ENCODE measurements at regions not wholly inside any gene's neighbourhood (a gene's known extent, or its start where the extent isn't known, plus 50 kb on each side); places are given as distances from the start of the nearest gene placed in this dataset.

GRCh38 chr2:56613254-56613653, 429.5 kb downstream of the CCDC85A start:
- no peak overlapping the region for H3K27ac ChIP-seq
- no peak overlapping the region for H3K4me3 ChIP-seq
- no peak for TF ChIP-seq CTCF (IDR thresholded peaks at IDR 0.05; ENCODE audit: poor library complexity)
- no peaks in the 10 kb centered on the region for H4K20me1 ChIP-seq (ENCODE audit: insufficient read depth, poor library complexity, severe bottlenecking)
- H3K36me3 ChIP-seq (replicated peaks; ENCODE audit: insufficient read depth, low read depth), result no peaks in the 10 kb centered on the region
- H2AFZ ChIP-seq, result no peak overlapping the region
- no peaks in the 10 kb centered on the region for H3K4me1 ChIP-seq (ENCODE audit: insufficient read depth)
- no peak for DNase-seq (ENCODE audit: low spot score)
- no peaks in the 10 kb centered on the region for H3K27me3 ChIP-seq
- no peaks in the 10 kb centered on the region for H3K79me2 ChIP-seq
- H3K4me2 ChIP-seq, result no peak overlapping the region
- no peaks in the 10 kb centered on the region for H3K9me3 ChIP-seq (ENCODE audit: low read depth)
- no peaks in the 10 kb centered on the region for H3K9me2 ChIP-seq (replicated peaks; ENCODE audit: insufficient read depth)
- 64% methylated on average over 1 of the region's 1 CpG for WGBS (ENCODE audit: low lambda C conversion rate, missing lambda C conversion rate)

- no peak overlapping the region for H2AFZ ChIP-seq
- DNase-seq (ENCODE audit: low spot score), result no peak
- H3K4me1 ChIP-seq (ENCODE audit: insufficient read depth), result no peaks in the 10 kb centered on the region
- H4K20me1 ChIP-seq (ENCODE audit: insufficient read depth, poor library complexity, severe bottlenecking), result no peaks in the 10 kb centered on the region
- no peaks in the 10 kb centered on the region for H3K79me2 ChIP-seq
- WGBS (ENCODE audit: low lambda C conversion rate, missing lambda C conversion rate), result 83% methylated on average over 1 of the region's 1 CpG
- H3K27ac ChIP-seq, result no peak overlapping the region
- no peaks in the 10 kb centered on the region for H3K36me3 ChIP-seq (replicated peaks; ENCODE audit: insufficient read depth, low read depth)
- H3K4me2 ChIP-seq, result no peak overlapping the region
- H3K9me3 ChIP-seq (ENCODE audit: low read depth), result no peaks in the 10 kb centered on the region
- TF ChIP-seq CTCF (IDR thresholded peaks at IDR 0.05; ENCODE audit: poor library complexity), result no peak
- H3K9me2 ChIP-seq (replicated peaks; ENCODE audit: insufficient read depth), result no peaks in the 10 kb centered on the region
- no peaks in the 10 kb centered on the region for H3K27me3 ChIP-seq
- no peak overlapping the region for H3K4me3 ChIP-seq
These were observed 430.1 kb downstream of the CCDC85A start for GRCh38 chr2:56613920-56614319.

GRCh38 chr2:56615760-56616159, 432.0 kb downstream of the CCDC85A start:
- Histone ChIP-seq H3K36me3 (replicated peaks; ENCODE audit: insufficient read depth, low read depth) (no peaks in the 10 kb centered on the region), H3K4me1 (ENCODE audit: insufficient read depth) (no peaks in the 10 kb centered on the region), H2AFZ (no peak overlapping the region), H3K4me2 (no peak overlapping the region), H3K9me3 (ENCODE audit: low read depth) (no peaks in the 10 kb centered on the region), H3K4me3 (no peak overlapping the region), H3K27me3 (no peaks in the 10 kb centered on the region), H3K79me2 (no peaks in the 10 kb centered on the region), H4K20me1 (ENCODE audit: insufficient read depth, poor library complexity, severe bottlenecking) (no peaks in the 10 kb centered on the region), H3K9me2 (replicated peaks; ENCODE audit: insufficient read depth) (no peaks in the 10 kb centered on the region), H3K27ac (no peak overlapping the region)
- no peak for TF ChIP-seq EZH2 (IDR thresholded peaks at IDR 0.05; ENCODE audit: borderline replicate concordance)
- no peak for TF ChIP-seq EZH2phosphoT487 (IDR thresholded peaks at IDR 0.05; ENCODE audit: low read depth, severe bottlenecking, unreplicated experiment)
- TF ChIP-seq CTCF (IDR thresholded peaks at IDR 0.05; ENCODE audit: poor library complexity), result no peak
- WGBS (ENCODE audit: low lambda C conversion rate, missing lambda C conversion rate), result 58% methylated on average over 3 of the region's 3 CpGs
- no peak for DNase-seq (ENCODE audit: low spot score)

- Histone ChIP-seq H3K27me3 (no peaks in the 10 kb centered on the region), H4K20me1 (ENCODE audit: insufficient read depth, poor library complexity, severe bottlenecking) (no peaks in the 10 kb centered on the region), H2AFZ (no peak overlapping the region), H3K36me3 (replicated peaks; ENCODE audit: insufficient read depth, low read depth) (no peaks in the 10 kb centered on the region), H3K79me2 (no peaks in the 10 kb centered on the region), H3K4me3 (no peak overlapping the region), H3K27ac (no peak overlapping the region), H3K9me2 (replicated peaks; ENCODE audit: insufficient read depth) (no peaks in the 10 kb centered on the region), H3K9me3 (ENCODE audit: low read depth) (no peaks in the 10 kb centered on the region), H3K4me2 (no peak overlapping the region), H3K4me1 (ENCODE audit: insufficient read depth) (no peaks in the 10 kb centered on the region)
- TF ChIP-seq EZH2phosphoT487 (IDR thresholded peaks at IDR 0.05; ENCODE audit: low read depth, severe bottlenecking, unreplicated experiment) (no peak), CTCF (IDR thresholded peaks at IDR 0.05; ENCODE audit: poor library complexity) (no peak), EZH2 (IDR thresholded peaks at IDR 0.05; ENCODE audit: borderline replicate concordance) (no peak)
- DNase-seq (ENCODE audit: low spot score), result no peak
- WGBS (ENCODE audit: low lambda C conversion rate, missing lambda C conversion rate), result 100% methylated on average over 1 of the region's 1 CpG
These were observed 440.4 kb downstream of the CCDC85A start for GRCh38 chr2:56624181-56624580.

All from hepatocyte (in vitro differentiated cells).